Mesenchymal stem cell (in vitro differentiated cells and primary cell): ENCODE measurements at regions not wholly inside any gene's neighbourhood (a gene's known extent, or its start where the extent isn't known, plus 50 kb on each side); places are given as distances from the start of the nearest gene placed in this dataset.
A peak's percentile ranks its signal among the peaks of the same experiment; 100 is the strongest.

Experiments
- DNase-seq: peaks from one replicate; pipeline ENCODE4 v3.0.0-alpha.2; 2013
- H2AFZ ChIP-seq: one replicate; pipeline ENCODE4 v1.6.1; 2013; ENCODE audit warnings: low read depth, mild to moderate bottlenecking, control low read depth, inconsistent platforms, low read length, moderate library complexity
- H2AK5ac ChIP-seq: 2 replicates; pipeline ENCODE4 v1.6.1; 2013; ENCODE audit warnings: low read length, moderate library complexity, mild to moderate bottlenecking, inconsistent platforms; ENCODE audit not compliant: severe bottlenecking
- H2BK120ac ChIP-seq: one replicate; pipeline ENCODE4 v1.6.1; 2013; ENCODE audit warnings: low read depth, mild to moderate bottlenecking, inconsistent platforms, low read length, moderate library complexity
- H2BK12ac ChIP-seq, 2 experiments: one replicate each; pipeline ENCODE4 v1.6.1; 2013; ENCODE audit warnings: inconsistent platforms in 2 of 2, low read length in 2 of 2, mild to moderate bottlenecking in 2 of 2, moderate library complexity in 2 of 2, control low read depth in 1 of 2
- H2BK15ac ChIP-seq: one replicate; pipeline ENCODE4 v1.6.1; 2013; ENCODE audit warnings: mild to moderate bottlenecking, low read depth, inconsistent platforms; ENCODE audit not compliant: poor library complexity, severe bottlenecking
- H2BK5ac ChIP-seq: 2 replicates; pipeline ENCODE4 v1.6.1; 2013; ENCODE audit warnings: low read depth, mild to moderate bottlenecking, low read length, control low read depth, inconsistent platforms; ENCODE audit not compliant: poor library complexity, severe bottlenecking
- H3K14ac ChIP-seq, 2 experiments: one replicate each; pipeline ENCODE4 v1.6.1; 2013; ENCODE audit warnings: inconsistent platforms in 2 of 2, low read length in 2 of 2, control low read depth in 1 of 2, mild to moderate bottlenecking in 1 of 2, moderate library complexity in 1 of 2
- H3K18ac ChIP-seq, 2 experiments: one replicate each; pipeline ENCODE4 v1.6.1; 2013; ENCODE audit warnings: inconsistent platforms in 2 of 2, low read length in 2 of 2, control low read depth in 1 of 2, low read depth in 1 of 2, mild to moderate bottlenecking in 1 of 2
- H3K23ac ChIP-seq, 2 experiments: one replicate each; pipeline ENCODE4 v1.6.1; 2013; ENCODE audit warnings: inconsistent platforms in 2 of 2, low read length in 2 of 2, mild to moderate bottlenecking in 2 of 2, moderate library complexity in 2 of 2, control low read depth in 1 of 2
- H3K27ac ChIP-seq: 2 replicates; pipeline ENCODE4 v1.5.1; 2013; ENCODE audit warnings: mild to moderate bottlenecking, moderate library complexity, low read length, control low read depth, inconsistent platforms; ENCODE audit not compliant: poor library complexity, severe bottlenecking
- H3K27me3 ChIP-seq, 2 experiments: 2 replicates each; pipeline versions ENCODE4 v1.6.1 to v1.7.0; 2013; ENCODE audit warnings: low read length in 2 of 2, mild to moderate bottlenecking in 2 of 2, moderate library complexity in 2 of 2, control low read depth in 1 of 2, inconsistent platforms in 1 of 2; ENCODE audit not compliant: control insufficient read depth in 1 of 2, insufficient read depth in 1 of 2
- H3K36me3 ChIP-seq, 2 experiments: 2 replicates each; pipeline versions ENCODE4 v1.6.1 to v1.7.0; 2013; ENCODE audit warnings: low read length in 2 of 2, control low read depth in 1 of 2, inconsistent platforms in 1 of 2, low read depth in 1 of 2, mild to moderate bottlenecking in 1 of 2; ENCODE audit not compliant: insufficient read depth in 2 of 2, control insufficient read depth in 1 of 2
- H3K4ac ChIP-seq, 2 experiments: one replicate each; pipeline ENCODE4 v1.6.1; 2013; ENCODE audit warnings: inconsistent platforms in 2 of 2, low read length in 2 of 2, mild to moderate bottlenecking in 2 of 2, moderate library complexity in 2 of 2, control low read depth in 1 of 2, low read depth in 1 of 2
- H3K4me1 ChIP-seq: 2 replicates; pipeline ENCODE4 v1.6.1; 2013; ENCODE audit warnings: low read depth, low read length, control low read depth; ENCODE audit not compliant: control insufficient read depth, insufficient read depth
- H3K4me2 ChIP-seq: 2 replicates; pipeline ENCODE4 v1.6.1; 2013; ENCODE audit warnings: low read length, mild to moderate bottlenecking, inconsistent platforms; ENCODE audit not compliant: poor library complexity, severe bottlenecking
- H3K4me3 ChIP-seq, 2 experiments: 2 replicates each; pipeline versions ENCODE4 v1.5.1 to v1.7.0; 2013; ENCODE audit warnings: low read length in 2 of 2, mild to moderate bottlenecking in 2 of 2, control low read depth in 1 of 2, low read depth in 1 of 2; ENCODE audit not compliant: insufficient read depth in 1 of 2
- H3K79me1 ChIP-seq: replicated peaks from 2 replicates; pipeline ENCODE4 v1.6.1; 2013; ENCODE audit warnings: mild to moderate bottlenecking, control low read depth, low read length, inconsistent platforms; ENCODE audit not compliant: poor library complexity, severe bottlenecking
- H3K9ac ChIP-seq: 2 replicates; pipeline ENCODE4 v1.7.0; 2013; ENCODE audit warnings: mild to moderate bottlenecking, low read length, moderate library complexity
- H3K9me3 ChIP-seq: 2 replicates; pipeline ENCODE4 v1.7.0; 2013; ENCODE audit warnings: mild to moderate bottlenecking, low read length; ENCODE audit not compliant: control insufficient read depth
- H4K8ac ChIP-seq: one replicate; pipeline ENCODE4 v1.6.1; 2013; ENCODE audit warnings: inconsistent platforms, mild to moderate bottlenecking, low read length, moderate library complexity
- H4K91ac ChIP-seq: one replicate; pipeline ENCODE4 v1.6.1; 2013; ENCODE audit warnings: mild to moderate bottlenecking, low read length, inconsistent platforms
- WGBS: methylation state at CpG from one replicate; pipeline ENCODE4 v1.1.7; 2013; ENCODE audit warnings: mixed read lengths; 5-methylcytosine and 5-hydroxymethylcytosine counted together

GRCh38 chr2:175251425-175252041, 70.0 kb upstream of the ATP5MC3 start:
- Histone ChIP-seq H3K4me1 (no peaks in the 10 kb centered on the region), H4K91ac (no peak overlapping the region), H2AFZ (no peak overlapping the region), H3K4me2 (no peak overlapping the region), H3K18ac (no peak overlapping the region), H3K79me1 (no peaks in the 10 kb centered on the region), H3K4me3 (no peak overlapping the region), H2BK5ac (no peak overlapping the region), H3K27me3 (peaks cover 0 to 9% of the 10 kb centered on the region in 2 experiments), H3K36me3 (no peaks in the 10 kb centered on the region), H3K4ac (no peak overlapping the region), H2AK5ac (no peak overlapping the region), H2BK15ac (no peak overlapping the region), H3K9me3 (no peaks in the 10 kb centered on the region), H2BK120ac (no peak overlapping the region), H3K27ac (no peak overlapping the region), H3K14ac (no peak overlapping the region), H4K8ac (no peak overlapping the region), H2BK12ac (no peak overlapping the region), H3K23ac (no peak overlapping the region), H3K9ac (no peak overlapping the region)
- WGBS = 13% methylated on average over 3 of the region's 5 CpGs
- peak; percentile 48 for DNase-seq

- Histone ChIP-seq H3K27me3 (peaks cover 4 to 8% of the 10 kb centered on the region in 2 experiments), H3K4me2 (no peak overlapping the region), H2BK5ac (no peak overlapping the region), H3K9me3 (no peaks in the 10 kb centered on the region), H3K23ac (no peak overlapping the region), H3K4me1 (no peaks in the 10 kb centered on the region), H3K36me3 (no peaks in the 10 kb centered on the region), H3K4me3 (no peak overlapping the region), H3K4ac (no peak overlapping the region), H4K91ac (no peak overlapping the region), H2BK12ac (no peak overlapping the region), H3K14ac (no peak overlapping the region), H3K9ac (no peak overlapping the region), H3K18ac (no peak overlapping the region), H3K27ac (no peak overlapping the region), H2AFZ (no peak overlapping the region), H2AK5ac (no peak overlapping the region), H2BK120ac (no peak overlapping the region), H4K8ac (no peak overlapping the region), H3K79me1 (no peaks in the 10 kb centered on the region), H2BK15ac (no peak overlapping the region)
- DNase-seq = no peak
These were observed 65.6 kb upstream of the ATP5MC3 start for GRCh38 chr2:175247159-175247558.

GRCh38 chr2:175244697-175245096, 63.2 kb upstream of the ATP5MC3 start:
- no peak overlapping the region for H3K14ac ChIP-seq
- H3K36me3 ChIP-seq = no peaks in the 10 kb centered on the region
- H2BK15ac ChIP-seq = no peak overlapping the region
- H4K8ac ChIP-seq = no peak overlapping the region
- WGBS = no CpG with 5 or more reads among the region's 1 CpG
- H3K79me1 ChIP-seq = no peaks in the 10 kb centered on the region
- H3K23ac ChIP-seq = no peak overlapping the region
- no peak for DNase-seq
- no peak overlapping the region for H3K27ac ChIP-seq
- H3K4me2 ChIP-seq = no peak overlapping the region
- H2BK120ac ChIP-seq = no peak overlapping the region
- peaks cover 4 to 8% of the 10 kb centered on the region in 2 experiments for H3K27me3 ChIP-seq
- H3K9ac ChIP-seq = no peak overlapping the region
- H3K9me3 ChIP-seq = no peaks in the 10 kb centered on the region
- no peaks in the 10 kb centered on the region for H3K4me1 ChIP-seq
- no peak overlapping the region for H2BK12ac ChIP-seq
- no peak overlapping the region for H2AK5ac ChIP-seq
- H2BK5ac ChIP-seq = no peak overlapping the region
- no peak overlapping the region for H3K4ac ChIP-seq
- no peak overlapping the region for H2AFZ ChIP-seq
- H3K4me3 ChIP-seq = no peak overlapping the region
- H3K18ac ChIP-seq = no peak overlapping the region
- H4K91ac ChIP-seq = no peak overlapping the region

GRCh38 chr2:175241691-175242090, 60.2 kb upstream of the ATP5MC3 start:
- H2BK5ac ChIP-seq = no peak overlapping the region
- no peak overlapping the region for H3K23ac ChIP-seq
- peaks cover 4% of the 10 kb centered on the region in 2 experiments for H3K27me3 ChIP-seq
- no peak overlapping the region for H2BK15ac ChIP-seq
- no peak overlapping the region for H3K14ac ChIP-seq
- H3K79me1 ChIP-seq = no peaks in the 10 kb centered on the region
- H4K91ac ChIP-seq = no peak overlapping the region
- no peak for DNase-seq
- H3K4me3 ChIP-seq = no peak overlapping the region
- H3K4me2 ChIP-seq = no peak overlapping the region
- H3K27ac ChIP-seq = no peak overlapping the region
- H3K36me3 ChIP-seq = no peaks in the 10 kb centered on the region
- no peak overlapping the region for H4K8ac ChIP-seq
- no peak overlapping the region for H2AK5ac ChIP-seq
- no peak overlapping the region for H2AFZ ChIP-seq
- WGBS = 60% methylated on average over 1 of the region's 2 CpGs
- H3K18ac ChIP-seq = no peak overlapping the region
- no peak overlapping the region for H3K4ac ChIP-seq
- no peaks in the 10 kb centered on the region for H3K9me3 ChIP-seq
- no peak overlapping the region for H2BK12ac ChIP-seq
- H3K4me1 ChIP-seq = no peaks in the 10 kb centered on the region
- no peak overlapping the region for H3K9ac ChIP-seq
- H2BK120ac ChIP-seq = no peak overlapping the region
